BJ (cell line): ENCODE measurements at regions not wholly inside any gene's neighbourhood (a gene's known extent, or its start where the extent isn't known, plus 50 kb on each side); places are given as distances from the start of the nearest gene placed in this dataset.
"Not testable (repeated sequence)": the region's sequence is repeated elsewhere in the genome, so short reads cannot be mapped to it uniquely, and the experiment has no call there.

ENCODE experiments used
- CTCF ChIA-PET: fragments of 350-600 bp; formaldehyde crosslinking; extraction: SDS; loops from one replicate; lab custom pipeline; 2021; ENCODE audit warnings: antibody characterized with exemption, inconsistent platforms; lab: Yijun Ruan, JAX
- POLR2A ChIA-PET: fragments of 300-600 bp; sonication (Branson Sonifier 250); formaldehyde crosslinking; extraction: SDS; loops from one replicate; lab custom pipeline; 2021; ENCODE audit warnings: antibody characterized with exemption; lab: Charles Lee
- DNase-seq: peaks from one replicate; pipeline ENCODE4 v3.0.0-alpha.2; 2011; ENCODE audit warnings: low read depth
- H3K27me3 ChIP-seq: 2 replicates; pipeline ENCODE4 v1.6.0; 2011; ENCODE audit warnings: low read length; ENCODE audit not compliant: control insufficient read depth, insufficient read depth
- H3K36me3 ChIP-seq: 2 replicates; pipeline ENCODE4 v1.5.1; 2011; ENCODE audit warnings: low read length; ENCODE audit not compliant: control insufficient read depth, insufficient read depth
- H3K4me3 ChIP-seq: 2 replicates; pipeline ENCODE4 v1.5.1; 2011; ENCODE audit warnings: low read depth, mild to moderate bottlenecking, control low read depth, low read length
- CTCF ChIP-seq: IDR thresholded peaks from 2 replicates; pipeline ENCODE4 v1.5.1; 2011; ENCODE audit warnings: low read depth, mild to moderate bottlenecking, control low read depth, inconsistent platforms, low read length, moderate library complexity; ENCODE audit not compliant: insufficient read depth

DNA sequence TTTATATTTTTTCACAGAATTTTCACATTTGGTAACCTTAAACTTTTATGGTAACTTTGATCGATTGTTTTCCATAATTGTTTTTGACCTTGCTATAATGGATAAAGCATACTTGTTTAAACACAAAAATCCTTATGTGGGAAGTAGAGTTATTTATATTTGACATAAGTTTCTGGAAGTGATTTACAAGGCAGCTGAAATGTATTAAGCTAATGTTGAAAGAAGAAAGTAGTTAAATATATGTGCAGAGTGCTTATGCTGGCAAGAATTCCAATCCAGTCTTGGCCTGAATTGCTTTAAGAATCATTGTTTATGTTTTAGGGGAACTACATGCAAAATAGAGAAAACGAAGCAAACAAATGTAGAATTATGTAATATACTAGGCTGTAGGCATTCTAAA lies 763.6 kb downstream of the TAF11L14 start:
- no peak for DNase-seq
- Histone ChIP-seq H3K4me3 (no peak overlapping the region), H3K36me3 (no peaks in the 10 kb centered on the region), H3K27me3 (no peaks in the 10 kb centered on the region)
- no peak for TF ChIP-seq CTCF
- POLR2A ChIA-PET, result no interaction called here
- CTCF ChIA-PET, result no interaction called here

DNA sequence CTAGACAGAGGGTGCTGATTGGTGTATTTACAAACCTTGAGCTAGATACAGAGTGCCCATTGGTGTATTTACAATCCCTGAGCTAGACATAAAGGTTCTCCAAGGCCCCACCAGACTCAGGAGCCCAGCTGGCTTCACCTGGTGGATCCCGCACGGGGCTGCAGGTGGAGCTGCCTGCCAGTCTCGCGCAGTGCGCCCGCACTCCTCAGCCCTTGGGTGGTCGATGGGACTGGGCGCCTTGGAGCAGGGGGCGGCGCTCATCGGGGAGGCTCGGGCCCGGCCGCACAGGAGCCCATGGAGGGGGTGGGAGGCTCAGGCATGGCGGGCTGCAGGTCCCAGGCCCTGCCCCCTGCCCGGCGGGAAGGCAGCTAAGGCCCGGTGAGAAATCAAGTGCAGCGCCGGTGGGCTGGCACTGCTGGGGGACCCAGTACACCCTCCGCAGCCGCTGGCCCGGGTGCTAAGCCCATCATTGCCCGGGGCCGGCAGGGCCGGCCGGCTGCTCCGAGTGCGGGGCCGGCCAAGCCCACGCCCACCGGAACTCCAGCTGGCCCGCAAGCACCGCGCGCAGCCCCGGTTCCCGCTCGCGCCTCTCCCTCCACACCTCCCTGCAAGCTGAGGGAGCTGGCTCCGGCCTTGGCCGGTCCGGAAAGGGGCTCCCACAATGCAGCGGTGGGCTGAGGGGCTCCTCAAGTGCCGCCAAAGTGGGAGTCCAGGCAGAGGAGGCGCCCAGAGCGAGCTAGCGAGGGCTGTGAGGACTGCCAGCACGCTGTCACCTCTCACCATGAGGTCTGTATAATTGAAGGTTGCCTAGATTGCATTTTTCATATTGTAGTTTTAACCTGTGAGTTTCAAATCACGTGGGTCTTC lies 765.4 kb downstream of the TAF11L14 start:
- POLR2A ChIA-PET, H3K36me3 ChIP-seq, H3K4me3 ChIP-seq, CTCF ChIA-PET, H3K27me3 ChIP-seq, DNase-seq: not testable (repeated sequence)

GRCh38 chr5:18403141-18403540 lies 768.9 kb downstream of the TAF11L14 start:
- POLR2A ChIA-PET, result no interaction called here

DNA sequence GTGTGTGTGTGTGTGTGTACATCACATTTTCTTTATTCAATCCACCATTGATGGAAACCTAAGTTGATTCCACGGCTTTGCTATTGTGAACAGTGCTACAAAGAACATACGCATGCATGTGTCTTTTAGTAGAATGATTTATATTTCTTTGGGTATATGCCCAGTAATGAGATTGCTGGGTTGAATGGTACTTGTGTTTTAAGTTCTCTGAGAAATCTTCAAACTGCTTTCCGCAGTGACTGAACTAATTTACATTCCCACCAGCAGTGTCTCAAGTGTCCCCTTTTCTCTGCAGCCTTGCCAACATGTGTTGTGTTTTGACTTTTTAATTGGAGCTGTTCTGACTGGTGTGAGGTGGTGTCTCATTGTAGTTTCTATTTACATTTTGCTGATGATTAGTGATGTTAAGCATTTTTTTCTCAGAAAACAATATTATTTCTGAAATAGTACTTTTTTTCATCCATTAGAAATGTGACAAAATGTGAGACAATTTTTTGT lies 769.7 kb downstream of the TAF11L14 start:
- H3K4me3 ChIP-seq, result no peak overlapping the region
- H3K27me3 ChIP-seq, result no peaks in the 10 kb centered on the region
- CTCF ChIA-PET, result no interaction called here
- POLR2A ChIA-PET, result no interaction called here
- TF ChIP-seq CTCF, result no peak
- H3K36me3 ChIP-seq, result no peaks in the 10 kb centered on the region
- no peak for DNase-seq

More at GRCh38 chr5:18403141-18403540, 768.9 kb downstream of the TAF11L14 start:
- CTCF ChIA-PET, result no interaction called here
- DNase-seq, result no peak
- Histone ChIP-seq H3K27me3 (no peaks in the 10 kb centered on the region), H3K4me3 (no peak overlapping the region), H3K36me3 (no peaks in the 10 kb centered on the region)
- TF ChIP-seq CTCF, result no peak

GRCh38 chr5:18420711-18421110 lies 786.5 kb downstream of the TAF11L14 start:
- ChIA-PET POLR2A (no interaction called here), CTCF (no interaction called here)
- no peaks in the 10 kb centered on the region for H3K36me3 ChIP-seq
- no peak overlapping the region for H3K4me3 ChIP-seq
- DNase-seq, result no peak
- no peaks in the 10 kb centered on the region for H3K27me3 ChIP-seq
- no peak for TF ChIP-seq CTCF

DNA sequence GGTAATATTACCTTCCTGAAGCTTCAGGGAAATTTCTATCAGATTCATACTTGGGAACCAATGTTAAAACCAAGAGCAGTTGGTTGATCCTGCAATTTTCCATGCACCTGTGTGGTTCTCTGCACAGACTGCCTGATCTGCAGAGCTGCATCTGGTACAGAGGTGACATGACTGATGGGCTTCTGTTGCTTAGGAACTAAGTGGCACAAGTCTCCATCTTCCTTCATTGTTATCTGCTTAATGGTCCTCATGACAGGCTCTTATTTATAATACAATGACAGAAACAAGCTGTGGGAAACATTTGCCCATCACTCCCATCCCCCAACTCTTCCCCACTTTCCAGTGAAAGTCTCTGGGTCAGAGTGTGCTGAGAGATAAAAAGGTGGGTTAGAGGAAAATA lies 799.1 kb downstream of the TAF11L14 start:
- DNase-seq, result no peak
- TF ChIP-seq CTCF, result no peak
- ChIA-PET POLR2A (no interaction called here), CTCF (no interaction called here)
- Histone ChIP-seq H3K27me3 (no peaks in the 10 kb centered on the region), H3K4me3 (no peak overlapping the region), H3K36me3 (no peaks in the 10 kb centered on the region)
